ENCODE measurements at regions not wholly inside any gene's neighbourhood (a gene's known extent, or its start where the extent isn't known, plus 50 kb on each side); places are given as distances from the start of the nearest gene placed in this dataset.

DNA sequence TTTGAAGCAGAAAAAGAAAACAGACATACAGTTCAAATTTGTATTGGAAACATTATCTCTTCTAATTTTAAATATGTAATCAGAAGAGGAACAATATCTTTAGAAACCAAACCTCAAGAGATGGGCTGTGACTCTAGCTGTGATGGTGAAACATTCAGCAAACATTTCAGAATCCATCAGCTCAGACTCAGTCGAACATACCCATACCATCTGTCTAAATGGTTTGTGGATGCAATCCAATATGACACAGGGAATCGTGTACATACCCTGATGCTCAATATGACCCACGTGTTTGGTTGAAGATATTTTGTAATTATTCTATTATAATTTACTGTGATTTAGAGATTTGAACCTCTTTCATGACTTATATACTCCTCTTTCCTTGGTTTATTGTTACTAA is 665.2 kb upstream of the CDH8 start:
- TF ChIP-seq, protein P1, sequence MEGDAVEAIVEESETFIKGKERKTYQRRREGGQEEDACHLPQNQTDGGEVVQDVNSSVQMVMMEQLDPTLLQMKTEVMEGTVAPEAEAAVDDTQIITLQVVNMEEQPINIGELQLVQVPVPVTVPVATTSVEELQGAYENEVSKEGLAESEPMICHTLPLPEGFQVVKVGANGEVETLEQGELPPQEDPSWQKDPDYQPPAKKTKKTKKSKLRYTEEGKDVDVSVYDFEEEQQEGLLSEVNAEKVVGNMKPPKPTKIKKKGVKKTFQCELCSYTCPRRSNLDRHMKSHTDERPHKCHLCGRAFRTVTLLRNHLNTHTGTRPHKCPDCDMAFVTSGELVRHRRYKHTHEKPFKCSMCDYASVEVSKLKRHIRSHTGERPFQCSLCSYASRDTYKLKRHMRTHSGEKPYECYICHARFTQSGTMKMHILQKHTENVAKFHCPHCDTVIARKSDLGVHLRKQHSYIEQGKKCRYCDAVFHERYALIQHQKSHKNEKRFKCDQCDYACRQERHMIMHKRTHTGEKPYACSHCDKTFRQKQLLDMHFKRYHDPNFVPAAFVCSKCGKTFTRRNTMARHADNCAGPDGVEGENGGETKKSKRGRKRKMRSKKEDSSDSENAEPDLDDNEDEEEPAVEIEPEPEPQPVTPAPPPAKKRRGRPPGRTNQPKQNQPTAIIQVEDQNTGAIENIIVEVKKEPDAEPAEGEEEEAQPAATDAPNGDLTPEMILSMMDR (IDR thresholded peaks at IDR 0.05) = no peak
- no peak for TF ChIP-seq POLR2A (IDR thresholded peaks at IDR 0.05)
